ENCODE measurements at regions not wholly inside any gene's neighbourhood (a gene's known extent, or its start where the extent isn't known, plus 50 kb on each side); places are given as distances from the start of the nearest gene placed in this dataset.

DNA sequence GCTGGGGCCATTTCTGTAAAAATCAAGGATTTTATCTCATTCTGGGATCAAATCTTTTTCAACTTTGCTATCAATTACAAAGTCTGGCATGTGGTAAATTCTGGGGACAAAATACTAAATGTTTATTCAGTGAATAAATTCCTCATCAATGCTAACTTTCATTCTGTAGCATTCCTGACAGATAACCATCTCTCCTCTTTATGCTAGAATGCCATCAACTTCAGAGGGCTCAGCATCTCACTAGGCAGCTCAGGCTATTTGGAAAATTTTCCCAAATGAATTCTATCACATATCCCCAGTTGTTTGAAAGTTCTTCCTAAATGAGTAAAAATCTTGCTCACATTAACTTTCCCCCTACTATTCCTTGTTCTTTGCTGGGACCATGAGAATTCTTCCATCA is 163.0 kb upstream of the DAB1 start:
- TF ChIP-seq, protein P1, sequence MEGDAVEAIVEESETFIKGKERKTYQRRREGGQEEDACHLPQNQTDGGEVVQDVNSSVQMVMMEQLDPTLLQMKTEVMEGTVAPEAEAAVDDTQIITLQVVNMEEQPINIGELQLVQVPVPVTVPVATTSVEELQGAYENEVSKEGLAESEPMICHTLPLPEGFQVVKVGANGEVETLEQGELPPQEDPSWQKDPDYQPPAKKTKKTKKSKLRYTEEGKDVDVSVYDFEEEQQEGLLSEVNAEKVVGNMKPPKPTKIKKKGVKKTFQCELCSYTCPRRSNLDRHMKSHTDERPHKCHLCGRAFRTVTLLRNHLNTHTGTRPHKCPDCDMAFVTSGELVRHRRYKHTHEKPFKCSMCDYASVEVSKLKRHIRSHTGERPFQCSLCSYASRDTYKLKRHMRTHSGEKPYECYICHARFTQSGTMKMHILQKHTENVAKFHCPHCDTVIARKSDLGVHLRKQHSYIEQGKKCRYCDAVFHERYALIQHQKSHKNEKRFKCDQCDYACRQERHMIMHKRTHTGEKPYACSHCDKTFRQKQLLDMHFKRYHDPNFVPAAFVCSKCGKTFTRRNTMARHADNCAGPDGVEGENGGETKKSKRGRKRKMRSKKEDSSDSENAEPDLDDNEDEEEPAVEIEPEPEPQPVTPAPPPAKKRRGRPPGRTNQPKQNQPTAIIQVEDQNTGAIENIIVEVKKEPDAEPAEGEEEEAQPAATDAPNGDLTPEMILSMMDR (IDR thresholded peaks at IDR 0.05; ENCODE audit: low read depth, low read length, missing input control): no peak
- TF ChIP-seq TAF1 (conservative IDR thresholded peaks at IDR 0.05): no peak
- no peak for TF ChIP-seq ZBTB33 (IDR thresholded peaks at IDR 0.05)
- TF ChIP-seq, protein P2, sequence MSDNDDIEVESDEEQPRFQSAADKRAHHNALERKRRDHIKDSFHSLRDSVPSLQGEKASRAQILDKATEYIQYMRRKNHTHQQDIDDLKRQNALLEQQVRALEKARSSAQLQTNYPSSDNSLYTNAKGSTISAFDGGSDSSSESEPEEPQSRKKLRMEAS (IDR thresholded peaks at IDR 0.05): no peak
- no peak for TF ChIP-seq SP1 (IDR thresholded peaks at IDR 0.05)
- TF ChIP-seq, protein P3, sequence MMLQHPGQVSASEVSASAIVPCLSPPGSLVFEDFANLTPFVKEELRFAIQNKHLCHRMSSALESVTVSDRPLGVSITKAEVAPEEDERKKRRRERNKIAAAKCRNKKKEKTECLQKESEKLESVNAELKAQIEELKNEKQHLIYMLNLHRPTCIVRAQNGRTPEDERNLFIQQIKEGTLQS (IDR thresholded peaks at IDR 0.05): no peak
- no peak for TF ChIP-seq HNF4G (IDR thresholded peaks at IDR 0.05)
- TF ChIP-seq RXRA (IDR thresholded peaks at IDR 0.05): no peak
- no peak for TF ChIP-seq EGR1 (IDR thresholded peaks at IDR 0.05; ENCODE audit: low read depth in 2 of 2)
- TF ChIP-seq, protein P4, sequence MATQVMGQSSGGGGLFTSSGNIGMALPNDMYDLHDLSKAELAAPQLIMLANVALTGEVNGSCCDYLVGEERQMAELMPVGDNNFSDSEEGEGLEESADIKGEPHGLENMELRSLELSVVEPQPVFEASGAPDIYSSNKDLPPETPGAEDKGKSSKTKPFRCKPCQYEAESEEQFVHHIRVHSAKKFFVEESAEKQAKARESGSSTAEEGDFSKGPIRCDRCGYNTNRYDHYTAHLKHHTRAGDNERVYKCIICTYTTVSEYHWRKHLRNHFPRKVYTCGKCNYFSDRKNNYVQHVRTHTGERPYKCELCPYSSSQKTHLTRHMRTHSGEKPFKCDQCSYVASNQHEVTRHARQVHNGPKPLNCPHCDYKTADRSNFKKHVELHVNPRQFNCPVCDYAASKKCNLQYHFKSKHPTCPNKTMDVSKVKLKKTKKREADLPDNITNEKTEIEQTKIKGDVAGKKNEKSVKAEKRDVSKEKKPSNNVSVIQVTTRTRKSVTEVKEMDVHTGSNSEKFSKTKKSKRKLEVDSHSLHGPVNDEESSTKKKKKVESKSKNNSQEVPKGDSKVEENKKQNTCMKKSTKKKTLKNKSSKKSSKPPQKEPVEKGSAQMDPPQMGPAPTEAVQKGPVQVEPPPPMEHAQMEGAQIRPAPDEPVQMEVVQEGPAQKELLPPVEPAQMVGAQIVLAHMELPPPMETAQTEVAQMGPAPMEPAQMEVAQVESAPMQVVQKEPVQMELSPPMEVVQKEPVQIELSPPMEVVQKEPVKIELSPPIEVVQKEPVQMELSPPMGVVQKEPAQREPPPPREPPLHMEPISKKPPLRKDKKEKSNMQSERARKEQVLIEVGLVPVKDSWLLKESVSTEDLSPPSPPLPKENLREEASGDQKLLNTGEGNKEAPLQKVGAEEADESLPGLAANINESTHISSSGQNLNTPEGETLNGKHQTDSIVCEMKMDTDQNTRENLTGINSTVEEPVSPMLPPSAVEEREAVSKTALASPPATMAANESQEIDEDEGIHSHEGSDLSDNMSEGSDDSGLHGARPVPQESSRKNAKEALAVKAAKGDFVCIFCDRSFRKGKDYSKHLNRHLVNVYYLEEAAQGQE (IDR thresholded peaks at IDR 0.05): no peak
- TF ChIP-seq HNF4A (conservative IDR thresholded peaks at IDR 0.05): no peak
- no peak for TF ChIP-seq YY1 (IDR thresholded peaks at IDR 0.05)
- TF ChIP-seq FOXA1 (IDR thresholded peaks at IDR 0.05): no peak
- no peak for TF ChIP-seq JUND (IDR thresholded peaks at IDR 0.05)

All from liver (tissue), 3 donors.